NCI-H2196 (cell line): ENCODE measurements at regions not wholly inside any gene's neighbourhood (a gene's known extent, or its start where the extent isn't known, plus 50 kb on each side); places are given as distances from the start of the nearest gene placed in this dataset.

Experiments used
- DNase-seq: peaks from one replicate; lab custom pipeline; 2025; ENCODE audit not compliant: unreplicated experiment; lab: John Stamatoyannopoulos, UW

DNA sequence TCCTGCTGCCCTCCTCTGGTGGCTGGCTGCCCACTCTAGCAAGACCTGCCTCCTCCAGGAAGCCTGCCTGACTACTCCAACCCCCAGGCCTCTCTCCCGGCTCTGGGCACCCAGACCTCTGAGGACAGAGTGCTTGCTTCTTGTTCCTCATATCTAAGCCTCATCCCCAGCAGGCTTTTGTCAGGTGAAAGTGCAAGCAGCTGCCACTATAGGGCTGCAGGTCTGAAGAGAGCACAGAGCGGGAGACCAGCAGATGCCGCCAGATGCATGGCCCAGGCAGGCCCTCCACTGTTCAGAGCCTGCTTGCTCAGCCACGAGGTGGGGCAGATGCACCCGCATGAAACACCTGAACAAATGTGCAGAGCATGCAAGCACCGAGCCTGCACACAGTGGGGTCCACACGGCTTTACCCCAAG, 73.0 kb downstream of the SERPINA3 start:
- DNase-seq: peak; percentile 2

DNA sequence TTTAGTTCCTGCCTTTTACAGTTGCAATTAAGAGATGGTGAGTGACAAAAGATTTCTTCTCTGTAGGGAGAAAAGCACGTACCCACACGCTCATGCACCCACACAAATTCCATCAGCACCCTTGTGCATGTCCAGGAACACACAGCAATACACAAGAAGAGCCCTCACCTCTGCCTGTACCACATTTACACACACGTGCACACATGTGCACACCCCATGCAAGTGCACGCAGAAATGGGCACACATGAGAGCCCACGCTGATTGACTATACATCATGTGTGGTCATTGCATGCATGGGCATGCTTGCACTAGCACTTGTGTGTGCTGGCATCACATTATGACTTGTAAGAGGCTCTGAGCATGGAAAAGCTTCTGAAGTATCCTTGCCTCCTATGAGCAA, 70.5 kb downstream of the SERPINA3 start:
- DNase-seq: no peak

DNA sequence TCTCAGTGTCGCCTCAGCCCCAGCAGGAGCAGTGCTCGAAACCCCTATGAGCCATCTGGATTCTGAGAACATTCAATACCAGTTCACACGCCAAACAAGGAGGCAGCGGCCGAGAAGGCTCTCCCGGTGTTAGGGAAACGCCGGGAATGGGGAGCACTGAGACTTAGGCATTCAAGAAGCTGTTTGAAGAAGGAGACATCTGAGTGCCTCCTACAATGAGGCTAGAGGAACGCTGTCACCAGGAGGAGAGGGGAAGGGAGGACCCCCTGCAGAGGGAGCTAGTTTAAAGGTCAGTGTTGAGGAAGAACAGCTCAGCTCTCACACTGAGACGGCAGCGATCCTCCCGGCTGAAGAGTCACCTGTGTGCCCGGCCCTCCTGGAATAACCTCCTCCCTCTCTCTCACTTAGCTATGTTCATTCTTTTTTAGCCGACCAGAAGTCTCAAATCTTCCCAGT, 69.9 kb downstream of the SERPINA3 start:
- DNase-seq: no peak

DNA sequence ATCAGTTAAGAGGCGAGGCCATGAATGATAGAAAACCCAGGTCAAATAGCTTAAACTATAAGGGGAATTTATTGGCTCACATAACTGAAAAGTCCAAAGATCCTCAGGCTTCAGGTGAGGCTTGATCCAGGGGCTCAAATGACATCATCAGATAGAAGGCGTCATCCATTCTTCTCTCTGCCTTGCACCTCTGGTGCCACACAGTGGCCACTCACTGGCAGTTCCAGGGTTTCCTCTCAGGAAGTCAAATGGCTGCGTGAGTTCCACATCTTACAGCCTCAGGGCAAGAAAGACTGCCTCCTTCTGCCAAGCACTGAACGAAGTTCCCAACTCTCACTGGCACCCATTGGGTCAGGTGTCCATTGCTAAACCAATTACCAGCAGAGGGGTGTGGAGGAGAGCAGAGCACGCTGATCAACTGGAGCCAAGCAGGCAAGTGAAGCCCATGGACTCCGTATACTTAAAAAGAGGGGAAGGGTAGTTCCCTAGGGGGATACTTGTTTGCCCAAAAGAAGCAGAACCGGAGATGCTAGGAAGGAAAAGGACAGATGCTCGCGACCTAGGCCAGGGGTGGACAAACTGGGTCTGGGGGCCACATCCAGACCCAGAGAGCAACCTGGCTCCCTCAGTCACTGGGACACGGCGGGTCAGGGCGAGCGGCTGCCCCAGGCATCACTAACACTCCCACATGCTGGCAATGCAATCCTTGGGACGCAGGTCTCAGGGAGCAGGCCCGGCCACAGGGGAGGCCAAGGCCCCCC, 69.3 kb downstream of the SERPINA3 start:
- DNase-seq: no peak

DNA sequence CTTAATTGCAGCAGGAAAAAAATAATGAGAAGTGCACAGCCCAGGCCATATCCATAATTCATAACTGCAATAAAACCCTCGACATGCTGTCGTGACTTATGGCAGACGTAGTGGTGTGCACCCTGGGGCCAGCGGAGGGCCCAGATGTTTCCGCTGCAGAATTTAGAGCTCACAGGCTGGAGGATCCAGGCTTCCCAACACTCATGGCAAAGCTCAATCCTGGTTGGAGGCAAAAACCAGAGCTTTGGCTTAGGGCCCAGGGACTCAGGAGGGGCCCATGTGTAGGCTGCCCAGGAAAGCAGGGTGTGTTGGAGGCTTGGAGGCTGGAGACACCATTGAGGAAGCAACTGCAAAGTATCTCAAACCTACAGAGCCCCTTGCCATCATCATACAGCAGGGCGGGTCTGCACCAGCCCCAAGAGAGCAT, 68.7 kb downstream of the SERPINA3 start:
- DNase-seq: no peak

DNA sequence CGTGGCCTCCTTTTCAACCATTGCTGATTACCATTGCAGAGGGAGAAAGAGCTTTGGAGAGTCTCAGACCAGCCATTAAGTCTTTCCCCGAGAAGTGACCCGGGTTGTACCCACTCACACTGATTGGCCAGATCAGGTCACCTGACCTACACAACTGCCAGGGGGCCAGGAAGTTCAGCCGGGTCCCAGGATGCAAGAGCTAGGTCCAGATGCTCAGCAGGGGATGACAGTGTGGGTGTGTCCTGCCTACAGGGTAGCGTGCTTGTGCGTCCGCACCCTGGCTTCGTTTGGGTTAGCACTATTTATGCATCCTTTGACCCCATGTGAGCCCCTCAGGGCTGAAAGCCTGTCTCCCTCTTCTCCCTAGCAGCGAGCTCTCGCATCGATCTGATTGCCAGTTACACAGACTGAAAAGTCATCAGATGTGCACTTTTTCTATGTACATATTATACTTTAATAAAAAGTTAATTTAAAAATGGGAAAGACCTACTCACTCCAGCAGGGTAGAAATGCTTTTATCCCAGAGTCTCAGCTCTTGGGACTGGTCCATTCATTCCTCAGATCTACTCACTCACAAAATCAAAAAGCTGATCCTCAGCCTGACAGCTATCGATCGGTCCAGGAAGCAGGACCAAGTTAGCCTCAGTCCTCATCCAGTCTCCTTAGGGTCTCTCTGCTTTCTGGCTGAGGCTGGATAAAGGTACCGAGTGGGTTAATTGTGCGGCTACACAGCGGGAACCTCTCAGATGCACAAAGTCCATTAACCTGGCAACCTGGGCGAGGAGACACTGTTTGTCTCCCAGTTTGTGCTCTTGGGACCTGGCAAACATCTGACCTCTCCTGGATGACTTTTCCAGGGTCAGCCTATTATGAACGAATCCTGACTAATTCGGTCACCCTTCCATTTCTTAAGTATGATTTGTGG, 68.0 kb downstream of the SERPINA3 start:
- no peak for DNase-seq

DNA sequence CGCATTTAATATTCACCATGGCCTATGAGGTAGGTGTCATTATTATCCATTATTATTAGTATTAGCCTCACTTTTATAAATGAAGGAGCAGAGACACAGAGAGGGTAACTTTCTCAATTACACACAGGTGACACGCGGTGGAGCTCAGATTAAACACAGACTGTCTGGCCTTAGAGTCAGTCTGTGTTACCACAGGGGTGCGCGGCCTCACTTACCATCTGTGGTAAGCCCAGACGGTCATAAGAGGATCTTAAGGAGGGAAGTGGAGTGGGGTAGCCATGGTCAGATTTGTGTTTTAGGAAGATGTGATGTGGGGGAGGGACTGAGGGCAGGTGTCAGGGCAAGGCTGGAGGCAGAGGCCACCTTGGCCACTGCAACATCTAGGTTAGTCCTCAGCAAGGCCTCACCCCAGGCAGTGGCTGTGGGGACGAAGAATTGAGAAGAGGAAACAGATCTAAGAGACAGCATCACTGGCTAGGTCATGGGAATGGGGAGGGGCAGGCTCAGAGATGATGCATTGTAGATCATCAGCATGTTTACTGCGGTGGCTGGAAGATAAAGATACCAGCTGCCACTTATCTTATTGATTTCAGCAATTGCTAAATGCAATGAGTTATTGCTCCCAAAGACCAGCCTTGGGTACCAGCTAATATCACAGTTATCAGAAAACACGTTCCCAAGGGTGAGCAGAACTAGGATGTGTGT, 67.1 kb downstream of the SERPINA3 start:
- no peak for DNase-seq

DNA sequence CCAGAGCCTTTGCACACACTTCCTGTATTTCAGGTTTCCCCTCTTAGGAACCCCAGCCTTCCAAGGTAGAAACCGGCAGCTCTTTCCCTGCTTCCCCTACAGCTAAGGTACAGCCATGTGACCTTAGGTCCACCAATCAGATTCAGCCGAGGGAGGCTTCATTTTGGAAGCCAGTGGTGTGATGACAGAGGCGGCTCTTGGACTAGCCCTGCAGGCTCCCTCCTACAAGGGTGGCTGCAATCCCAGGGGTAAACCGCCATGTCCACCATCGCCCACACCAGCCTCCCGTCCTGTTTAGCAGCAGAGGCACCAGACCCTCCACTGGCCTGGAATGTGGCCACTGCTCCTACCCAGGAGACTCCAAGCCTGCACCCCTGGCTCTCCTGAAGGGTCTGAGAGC, 65.6 kb downstream of the SERPINA3 start:
- no peak for DNase-seq

DNA sequence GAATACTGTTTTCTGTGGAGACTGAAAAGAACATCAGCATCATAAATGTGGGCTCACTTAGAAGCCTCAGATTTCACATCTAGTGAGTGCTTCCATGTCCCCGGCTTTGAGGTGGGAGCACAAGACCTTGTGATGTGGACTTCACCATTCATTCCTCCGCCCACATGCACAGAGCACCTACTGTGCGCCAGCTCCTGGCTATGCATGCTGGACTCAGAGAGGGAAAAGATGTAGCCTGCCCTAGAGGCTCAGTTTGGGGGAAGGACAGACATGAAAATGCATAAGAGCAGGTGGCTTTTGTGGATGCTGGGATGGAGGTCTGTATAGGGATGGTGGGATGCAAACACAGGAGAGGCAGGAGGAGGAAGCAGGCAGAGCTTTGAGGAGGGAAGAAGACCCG, 65.0 kb downstream of the SERPINA3 start:
- DNase-seq: no peak

DNA sequence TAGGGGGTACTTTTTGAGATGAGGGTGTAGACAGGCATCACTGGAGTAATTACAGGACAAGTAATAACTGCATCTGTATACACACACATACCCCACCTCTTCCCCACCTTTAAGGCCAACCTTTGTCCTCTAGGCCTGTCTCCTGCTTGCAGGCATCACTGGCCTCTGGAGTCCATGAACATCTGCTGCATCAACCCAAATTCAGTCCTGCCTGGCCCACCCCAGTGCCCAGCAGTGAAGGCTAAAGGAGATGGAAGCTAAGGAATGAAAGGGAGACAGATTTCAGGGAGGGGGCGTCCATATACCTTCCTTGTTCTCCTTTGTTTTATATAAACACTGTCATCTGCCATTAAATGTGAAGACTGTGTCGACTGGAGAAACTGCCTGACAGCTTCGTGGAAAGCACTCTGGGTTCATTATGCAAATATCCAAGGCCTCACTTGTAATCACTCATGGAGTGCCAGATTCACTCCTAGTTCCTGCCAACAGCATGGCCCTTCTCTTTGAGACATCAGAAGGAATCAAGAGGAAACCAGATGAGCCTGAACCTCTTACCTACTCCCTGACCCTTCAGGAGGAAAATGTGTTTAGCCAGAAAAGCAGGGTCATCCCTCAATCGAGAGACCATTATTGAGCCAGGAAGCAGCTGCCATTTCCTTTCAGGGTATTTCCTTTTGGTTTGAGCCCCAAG, 64.4 kb downstream of the SERPINA3 start:
- DNase-seq: no peak

DNA sequence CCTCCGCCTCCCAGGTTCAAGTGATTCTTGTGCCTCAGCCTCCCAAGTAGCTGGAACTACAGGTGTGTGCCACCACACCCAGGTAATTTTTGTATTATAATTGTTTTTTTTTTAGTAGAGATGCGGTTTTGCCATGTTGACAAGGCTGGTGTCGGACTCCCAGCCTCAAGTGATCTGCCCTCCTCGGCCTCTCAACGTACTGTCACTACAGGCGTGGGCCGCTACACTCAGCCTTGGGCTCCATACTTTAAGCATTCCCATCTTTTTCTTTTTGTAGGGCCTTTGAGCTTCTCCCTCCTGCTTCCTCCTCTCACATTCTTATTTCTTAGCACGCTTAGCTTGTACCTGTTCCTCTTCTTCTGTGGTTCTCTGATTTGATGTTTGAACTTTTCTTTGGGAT, 62.8 kb downstream of the SERPINA3 start:
- no peak for DNase-seq

DNA sequence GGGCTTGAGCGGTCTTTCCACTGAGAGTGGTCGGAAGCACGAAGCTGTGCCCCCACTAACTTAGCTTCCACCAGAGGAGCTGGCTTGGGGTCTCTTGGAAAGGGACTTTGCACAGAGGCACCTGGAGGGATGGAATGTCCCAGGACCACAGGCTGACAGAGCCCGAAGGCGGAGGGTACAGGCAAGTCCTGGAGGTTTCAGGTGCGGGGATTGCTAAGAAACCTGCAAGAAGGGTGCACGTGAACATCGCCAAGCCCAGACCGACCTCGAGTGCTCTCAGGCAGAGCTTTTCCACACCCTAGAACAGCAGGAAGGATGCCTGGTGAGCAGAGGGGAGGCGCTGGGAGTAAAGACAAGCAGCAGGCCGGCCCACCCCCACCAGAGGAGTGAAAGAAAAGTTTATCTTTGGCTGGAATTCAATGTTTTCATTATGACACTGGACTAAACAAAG, 61.6 kb downstream of the SERPINA3 start:
- no peak for DNase-seq
